RCC 7860 (cell line): ENCODE measurements at regions not wholly inside any gene's neighbourhood (a gene's known extent, or its start where the extent isn't known, plus 50 kb on each side); places are given as distances from the start of the nearest gene placed in this dataset.

Experiments
- DNase-seq: peaks from one replicate; pipeline ENCODE4 v3.0.0-alpha.2; 2015; ENCODE audit warnings: low spot score
- FAIRE-seq: peaks from 2 replicates; lab custom pipeline; 2012; peaks lifted over from hg19 to GRCh38; lab: Jason Lieb, UNC

DNA sequence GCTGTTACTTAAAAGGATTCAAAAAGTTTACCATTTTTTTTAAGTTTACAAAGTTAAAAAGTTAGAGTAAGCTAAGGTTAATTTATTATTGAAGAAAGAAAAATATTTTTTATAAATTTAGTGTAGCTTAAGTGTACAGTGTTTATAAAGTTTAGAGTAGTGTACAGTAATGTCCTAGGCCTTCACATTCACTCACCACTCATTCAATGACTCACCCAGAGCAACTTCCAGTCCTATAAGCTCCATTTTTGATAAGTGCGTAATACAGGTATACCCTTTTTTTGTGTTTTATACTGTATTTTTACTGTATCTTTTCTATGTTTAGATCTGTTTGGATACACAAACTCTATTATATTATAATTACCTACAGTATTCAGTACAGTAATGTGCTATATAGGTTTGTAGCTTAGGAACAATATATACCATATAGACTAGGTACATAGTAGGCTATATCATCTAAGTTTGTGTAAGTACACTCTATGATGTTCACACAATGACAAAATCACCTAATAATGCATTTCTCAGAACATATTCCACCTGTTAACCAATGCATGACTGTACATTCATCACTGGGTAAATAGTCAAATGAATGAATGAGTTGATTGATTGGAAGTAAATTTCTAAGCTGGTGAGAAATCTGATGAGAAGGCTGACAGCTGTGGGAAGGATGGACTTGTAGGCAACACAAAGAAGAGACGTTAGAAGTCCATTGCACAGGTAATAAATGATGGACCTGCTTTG lies 95.2 kb upstream of the CDIN1 start:
- DNase-seq (no peak), FAIRE-seq (peak; percentile 67)

DNA sequence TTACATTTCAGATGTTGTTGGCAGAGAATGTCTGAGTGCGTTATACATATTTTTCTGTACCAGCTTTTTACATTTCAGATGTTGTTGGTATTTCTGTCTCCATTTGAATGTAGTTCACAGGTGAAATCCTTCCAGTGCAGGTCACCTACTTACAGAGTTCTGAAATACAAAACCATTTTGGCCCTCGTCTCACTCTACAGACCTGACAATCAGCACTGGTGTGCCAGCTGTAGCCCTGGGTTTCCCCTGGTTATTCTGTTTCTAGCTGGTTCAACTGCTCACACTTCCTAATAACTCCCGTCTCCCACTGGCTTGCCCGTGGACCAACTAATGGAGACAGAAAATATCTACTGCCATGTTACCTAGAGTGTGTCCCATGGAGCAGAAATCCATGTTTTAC lies 87.5 kb upstream of the CDIN1 start:
- no peak for DNase-seq
- no peak for FAIRE-seq

DNA sequence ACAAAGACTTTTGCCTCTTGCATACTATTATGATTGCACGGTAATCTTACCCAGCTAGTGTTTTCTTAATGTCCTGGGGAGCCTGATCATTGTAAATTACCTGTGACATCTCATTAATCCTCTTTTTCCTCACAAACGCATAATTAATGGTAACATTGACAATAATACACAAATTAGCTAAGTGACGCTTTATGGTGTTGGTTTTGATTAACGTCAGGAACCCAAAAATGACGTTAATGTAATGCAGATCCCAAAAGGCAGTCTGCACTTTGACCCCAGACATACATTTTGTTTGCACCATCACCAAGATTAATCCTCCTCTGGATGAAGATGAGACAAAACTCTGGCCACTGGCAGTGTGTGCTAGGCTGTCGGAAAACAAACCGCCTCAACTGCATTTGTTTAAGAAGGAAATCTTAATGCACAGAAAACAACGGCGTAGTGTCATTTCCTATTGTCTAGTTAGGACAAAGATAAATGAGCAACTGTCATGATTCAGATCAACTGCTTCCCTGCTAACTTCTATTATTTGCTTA lies 83.9 kb upstream of the CDIN1 start:
- FAIRE-seq, result no peak
- DNase-seq, result no peak

DNA sequence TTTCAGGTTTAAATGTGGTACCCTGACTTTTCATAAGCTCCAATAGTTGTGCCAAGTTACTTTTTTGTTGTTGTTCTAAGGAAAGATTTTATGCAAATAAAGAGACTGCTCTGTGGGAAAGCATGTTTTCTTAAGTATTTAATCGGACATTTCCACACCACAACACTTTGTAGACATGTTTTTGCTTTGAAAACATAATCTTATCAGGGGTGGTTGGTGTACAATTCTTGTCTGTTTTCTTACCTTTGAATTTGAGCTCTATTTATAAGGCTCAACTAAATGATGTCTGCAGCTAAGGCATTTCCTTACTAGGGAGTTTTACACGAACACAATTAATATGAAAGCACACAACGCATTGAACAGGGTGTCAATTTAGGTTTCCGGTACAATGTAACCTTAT lies 81.5 kb upstream of the CDIN1 start:
- no peak for DNase-seq
- FAIRE-seq, result no peak

DNA sequence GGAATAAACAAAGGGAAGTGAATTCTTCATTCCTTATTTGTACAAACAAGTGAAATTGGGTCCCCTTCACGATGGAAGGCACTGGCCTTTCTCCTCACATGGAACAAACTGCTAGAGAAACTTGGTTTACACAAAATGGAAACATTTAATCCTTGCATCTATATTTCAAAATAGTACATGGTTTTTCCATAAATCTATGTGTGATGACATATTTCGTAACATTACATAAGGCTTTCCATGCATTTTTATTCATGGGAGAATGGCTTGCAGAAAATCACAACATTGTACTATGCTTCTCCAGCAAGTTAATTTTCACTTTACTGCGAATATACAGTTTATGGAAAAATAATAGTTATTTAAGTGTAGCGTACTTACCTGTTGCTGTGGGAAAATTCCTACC lies 81.0 kb upstream of the CDIN1 start:
- FAIRE-seq, result no peak
- no peak for DNase-seq

DNA sequence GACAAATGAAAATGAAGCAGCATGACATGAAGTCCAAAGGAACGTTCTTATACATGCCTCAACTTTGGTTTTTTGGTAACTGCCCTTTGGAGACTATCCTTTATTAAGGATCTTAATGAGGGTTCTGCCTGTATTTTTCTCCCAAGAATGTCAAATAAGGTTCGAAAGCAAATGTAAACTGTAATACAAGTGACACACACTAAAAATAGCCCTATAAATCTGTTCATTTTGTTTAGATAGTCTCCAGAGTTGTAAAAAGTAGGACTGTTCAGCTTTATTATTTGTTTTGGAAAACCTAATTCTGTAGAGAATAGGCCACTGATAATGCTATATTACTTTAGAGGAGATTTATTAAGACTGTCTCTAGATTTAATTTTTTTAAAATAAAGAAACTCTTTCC lies 80.5 kb upstream of the CDIN1 start:
- FAIRE-seq (no peak), DNase-seq (no peak)

DNA sequence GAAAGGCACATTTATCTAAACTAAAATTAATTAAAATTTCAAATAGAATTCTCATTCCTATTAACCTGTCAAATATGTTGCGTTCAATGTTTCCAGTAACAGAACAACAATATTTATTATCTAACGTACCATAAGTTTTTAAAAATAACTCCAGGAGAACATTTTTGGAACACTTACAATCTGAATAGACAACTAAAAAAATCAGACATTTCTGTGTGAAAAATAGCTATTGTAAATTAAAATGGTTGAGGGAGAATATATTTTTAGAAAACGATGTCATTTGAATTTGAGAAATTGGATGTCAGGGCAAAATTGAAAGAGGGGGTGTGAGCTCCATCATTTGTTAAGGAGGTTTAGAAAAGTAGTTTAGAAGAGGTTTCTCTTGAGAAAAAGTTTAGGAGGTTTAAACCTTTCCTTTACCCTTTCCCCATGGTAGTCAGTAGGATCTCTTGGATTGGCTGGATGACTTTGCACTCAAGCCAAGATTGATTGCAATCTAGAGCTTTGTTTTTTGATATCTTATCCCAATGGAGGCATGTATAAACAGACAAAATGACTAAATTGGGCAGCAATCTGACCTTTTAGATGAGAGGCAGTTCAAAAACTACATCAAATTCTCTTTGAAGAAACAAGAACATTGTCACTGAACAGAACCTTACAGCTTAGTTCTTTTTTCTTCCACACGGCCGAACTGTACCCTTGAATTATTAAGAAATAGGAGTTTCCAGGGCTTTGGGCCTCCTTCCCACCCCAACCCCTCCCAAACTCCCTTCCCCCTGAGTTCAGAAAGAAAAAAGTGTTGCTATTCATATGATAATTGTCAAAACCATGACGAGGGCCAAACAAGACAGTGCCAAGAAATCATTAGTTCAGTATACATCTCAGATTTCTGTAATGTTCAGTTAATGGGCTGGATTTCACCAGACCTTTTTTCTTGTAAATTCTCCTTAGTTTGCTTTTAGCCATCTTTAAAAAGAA lies 79.7 kb upstream of the CDIN1 start:
- DNase-seq (no peak), FAIRE-seq (peak; percentile 45)

DNA sequence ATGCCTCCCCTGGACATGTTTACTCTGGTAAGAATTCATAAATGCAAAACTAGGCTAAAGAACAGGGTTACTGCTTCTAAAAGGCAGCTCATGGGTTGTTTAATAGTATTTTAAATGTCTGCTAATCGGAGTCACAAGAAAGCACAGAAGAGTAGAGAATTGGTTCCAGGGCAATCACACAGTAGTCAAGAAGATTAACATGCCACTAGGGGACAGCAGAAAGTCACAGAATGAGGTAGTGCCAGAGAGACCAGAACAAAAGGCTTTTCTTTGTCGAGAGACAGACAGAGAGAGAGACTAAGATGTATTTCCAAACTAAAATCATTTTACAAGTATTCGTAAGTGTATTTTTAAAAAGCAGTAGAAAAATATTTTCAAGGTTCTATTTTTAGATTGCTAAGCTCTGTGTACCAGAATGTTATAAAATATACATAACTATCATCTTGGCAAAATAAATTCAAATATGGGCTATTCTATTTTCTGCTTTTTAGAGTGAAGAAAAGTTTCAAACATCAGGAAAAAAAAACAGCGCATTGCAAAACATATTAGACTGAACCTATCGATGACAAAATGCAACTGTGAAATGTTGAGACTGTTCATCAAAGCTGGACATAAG lies 78.3 kb upstream of the CDIN1 start:
- DNase-seq, result peak; percentile 67
- FAIRE-seq, result peak; percentile 70

DNA sequence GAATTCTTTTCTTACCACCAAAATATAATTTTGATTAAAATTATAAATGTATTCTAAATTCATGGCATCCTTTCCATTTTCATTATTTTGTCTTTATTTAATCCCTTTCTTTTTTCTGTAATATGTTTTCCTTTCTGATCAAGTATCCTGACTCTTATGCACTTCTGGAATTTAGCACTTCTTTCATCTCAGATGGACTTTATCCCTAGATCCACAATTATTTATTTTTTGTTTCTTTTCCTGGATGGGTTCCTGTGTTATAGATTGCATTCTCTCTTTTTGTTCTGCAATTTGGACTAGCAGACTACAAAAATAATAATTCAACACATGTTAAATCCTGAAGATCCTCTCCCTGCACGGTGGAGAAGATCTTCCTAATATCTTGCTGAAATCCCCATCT lies 76.9 kb upstream of the CDIN1 start:
- DNase-seq, result no peak
- no peak for FAIRE-seq

DNA sequence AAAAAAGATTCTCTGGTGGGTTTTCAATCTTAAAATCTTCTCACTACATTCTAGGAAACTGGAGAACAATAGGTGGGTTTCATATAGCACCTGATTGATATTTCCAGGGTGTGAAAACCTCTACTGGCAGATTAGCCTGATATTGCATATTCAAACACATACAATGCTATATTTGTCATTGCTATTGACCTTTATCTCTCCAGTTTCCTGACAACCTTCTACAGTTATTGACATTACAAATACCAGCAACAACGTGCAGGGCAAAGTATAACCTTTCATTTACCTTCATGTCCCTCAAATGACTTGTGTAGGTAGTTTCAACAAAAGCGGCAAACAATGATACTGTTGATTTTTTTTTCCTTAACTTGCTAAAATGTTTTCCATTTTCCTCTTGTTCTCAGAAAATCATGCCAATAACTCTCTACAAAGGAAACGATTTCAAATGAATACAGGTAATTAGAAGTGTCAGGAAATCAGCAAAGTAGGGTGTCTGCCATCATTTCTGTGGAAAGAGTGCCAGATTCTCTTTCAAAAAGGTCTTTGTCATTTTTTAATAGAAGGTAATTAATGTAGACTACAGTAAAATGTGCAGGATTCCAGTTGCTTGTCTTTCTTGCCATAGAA lies 72.6 kb upstream of the CDIN1 start:
- no peak for DNase-seq
- no peak for FAIRE-seq

DNA sequence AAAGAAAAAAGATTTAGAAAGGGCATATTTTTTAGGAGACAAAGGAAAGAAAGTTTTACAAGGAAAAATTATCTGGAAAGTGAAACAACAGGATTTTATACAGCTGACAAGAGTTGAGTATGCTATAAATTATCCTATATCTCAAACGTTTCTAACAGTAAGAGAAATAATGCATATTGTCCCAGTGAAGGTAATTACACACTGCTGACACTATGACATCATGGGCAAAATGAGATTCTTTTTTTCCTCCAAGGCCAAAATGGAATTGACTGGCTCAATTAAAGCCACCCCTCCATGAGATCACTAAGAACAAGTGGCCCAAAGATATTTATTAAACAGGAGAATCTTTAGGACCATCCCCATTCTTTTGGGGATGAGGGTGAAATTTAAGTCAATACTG lies 72.0 kb upstream of the CDIN1 start:
- FAIRE-seq (no peak), DNase-seq (no peak)

DNA sequence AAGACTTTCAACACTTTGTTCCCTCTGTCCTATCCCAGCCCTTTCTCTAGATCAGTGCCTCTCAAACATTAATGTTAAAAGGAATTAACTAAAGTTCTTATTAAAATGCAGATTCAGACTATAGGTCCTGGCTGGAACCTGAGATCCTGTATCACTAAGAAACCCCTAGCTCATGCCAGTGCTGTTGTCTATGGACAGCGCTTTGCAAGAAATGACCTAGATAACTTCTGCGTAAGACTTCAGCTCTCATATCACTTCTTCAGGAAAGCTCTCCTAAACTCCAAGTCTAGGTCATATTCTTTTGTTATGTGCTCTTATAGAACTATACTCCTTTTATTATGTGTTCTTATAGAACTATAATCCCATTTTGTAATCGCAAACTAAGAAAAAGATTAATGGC lies 67.8 kb upstream of the CDIN1 start:
- no peak for FAIRE-seq
- DNase-seq, result no peak

DNA sequence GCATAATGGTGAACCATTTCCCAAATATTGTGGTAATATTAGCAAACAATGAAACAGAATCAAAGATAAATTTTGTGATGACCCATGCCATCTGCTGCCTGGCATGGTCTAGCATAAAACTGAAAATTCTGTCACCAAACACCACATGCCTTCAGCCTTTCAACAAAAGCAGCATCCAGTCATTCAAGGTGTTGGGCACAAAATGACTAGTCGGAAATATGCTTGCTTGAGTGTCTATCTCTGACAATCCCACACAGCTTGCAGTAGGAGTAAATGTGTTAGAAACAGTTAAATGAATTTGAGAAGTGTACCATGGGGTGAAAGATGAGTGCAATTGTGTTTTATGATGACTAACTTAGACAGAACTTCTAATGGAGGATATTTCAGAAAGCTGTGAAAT lies 61.7 kb upstream of the CDIN1 start:
- no peak for FAIRE-seq
- no peak for DNase-seq

DNA sequence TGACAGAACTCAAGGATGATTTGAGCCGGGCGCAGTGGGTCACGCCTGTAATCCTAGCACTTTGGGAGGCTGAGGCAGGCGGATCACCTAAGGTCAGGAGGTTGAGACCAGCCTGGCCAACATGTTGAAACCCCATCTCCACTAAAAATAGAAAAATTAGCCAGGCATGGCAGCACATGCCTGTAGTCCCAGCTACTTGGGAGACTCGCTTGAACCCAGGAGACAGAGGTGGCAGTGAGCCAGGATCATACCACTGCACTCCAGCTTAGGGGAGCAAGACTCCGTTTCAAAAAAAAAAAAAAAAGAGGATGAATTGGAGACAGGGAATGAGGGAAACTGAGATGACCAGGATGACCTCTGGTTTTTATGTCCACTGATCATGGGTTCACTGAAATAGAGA lies 60.4 kb upstream of the CDIN1 start:
- FAIRE-seq (no peak), DNase-seq (no peak)

DNA sequence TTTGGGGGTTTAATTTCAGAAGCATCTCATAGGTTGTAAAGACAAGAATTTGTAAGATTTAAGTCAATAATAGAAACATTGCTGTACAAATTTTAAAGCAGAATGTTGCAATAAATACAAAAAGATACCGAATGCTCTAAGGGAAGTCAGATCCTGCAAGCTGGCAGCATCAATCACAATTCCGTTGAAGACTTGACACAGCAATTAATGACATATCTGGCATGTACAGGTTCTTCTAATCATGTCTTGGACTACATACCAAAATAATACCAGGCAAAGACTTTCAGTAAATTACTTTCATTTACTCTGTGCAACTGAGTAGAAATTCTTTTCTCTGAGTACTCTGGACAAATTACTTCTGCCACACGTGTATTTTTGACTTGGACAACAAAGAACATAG lies 54.0 kb upstream of the CDIN1 start:
- FAIRE-seq (no peak), DNase-seq (no peak)

DNA sequence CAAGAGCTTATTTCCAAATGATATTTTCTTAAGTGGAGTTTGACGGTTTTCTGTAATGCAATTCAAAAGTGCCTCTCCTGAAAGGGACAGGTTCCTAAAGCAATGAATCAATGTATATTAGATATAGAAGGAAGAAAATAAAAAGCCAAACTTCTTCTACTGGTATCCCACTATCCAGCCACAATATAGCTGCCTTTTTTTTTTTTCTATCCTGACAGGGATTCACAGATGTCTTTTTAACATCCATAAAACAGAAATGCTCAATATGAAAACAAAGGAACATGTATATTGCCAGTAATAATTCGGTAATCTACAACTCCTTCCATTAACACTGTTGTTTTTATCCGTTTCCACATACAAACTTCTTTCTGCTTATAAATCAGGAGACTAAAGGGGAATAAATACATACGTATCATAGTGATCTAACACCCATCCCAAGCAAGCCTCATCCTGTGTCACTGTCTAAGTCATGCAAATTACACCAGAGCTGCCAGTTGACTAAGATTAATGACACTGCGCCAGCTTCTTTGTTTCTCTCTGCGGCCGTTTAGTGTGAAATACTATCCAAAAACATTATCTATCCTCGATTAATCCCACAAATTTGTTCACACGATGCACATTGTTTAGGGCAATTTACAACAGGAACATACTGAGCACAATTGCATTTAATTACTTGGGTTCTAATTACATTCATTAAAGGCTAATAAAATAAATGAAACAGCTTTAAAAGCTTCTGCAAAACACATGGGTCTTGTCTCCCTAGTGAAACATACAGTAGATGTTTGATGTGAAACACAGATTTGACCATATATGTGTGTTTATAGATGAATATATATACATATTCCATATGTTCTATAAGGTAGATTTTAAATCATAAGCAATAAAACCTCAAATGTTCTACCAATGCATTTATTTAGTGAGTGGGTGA lies 51.9 kb upstream of the CDIN1 start:
- FAIRE-seq (no peak), DNase-seq (no peak)

DNA sequence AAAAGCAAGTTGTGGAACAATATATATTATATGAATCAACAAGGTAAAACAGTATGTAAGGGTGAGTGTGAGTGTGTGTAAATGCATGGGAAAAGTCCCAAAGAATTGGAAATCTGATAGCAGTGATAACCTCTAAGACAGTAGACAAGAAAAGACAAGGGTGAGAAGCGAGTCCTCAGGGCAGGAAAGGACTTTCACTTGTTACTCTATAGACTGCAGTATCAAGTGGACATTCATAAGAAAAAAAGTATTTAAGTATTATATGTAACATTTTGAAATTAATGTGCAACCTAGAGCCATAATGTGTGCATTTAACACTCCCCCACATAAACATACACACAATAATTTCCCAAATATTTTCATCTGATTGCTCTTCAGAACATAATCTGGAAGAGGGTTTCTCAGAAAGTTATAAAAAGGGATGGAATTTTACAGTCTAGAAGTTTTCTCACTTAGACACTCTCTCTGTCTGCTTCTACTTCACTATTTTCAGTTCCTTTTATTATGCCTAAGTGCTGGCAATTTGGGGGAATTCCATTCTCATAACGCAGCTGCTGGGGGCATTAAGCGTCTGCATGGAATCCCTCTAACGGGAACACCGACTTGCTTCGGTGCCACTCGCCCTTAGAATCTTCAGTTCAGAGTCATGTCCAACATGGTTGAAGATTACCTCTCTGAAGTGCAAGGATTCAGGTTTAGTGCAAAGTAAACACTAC lies 50.0 kb upstream of the CDIN1 start:
- DNase-seq, result no peak
- FAIRE-seq, result no peak
